NB4 (cell line): ENCODE measurements at regions not wholly inside any gene's neighbourhood (a gene's known extent, or its start where the extent isn't known, plus 50 kb on each side); places are given as distances from the start of the nearest gene placed in this dataset.

Experiments used
- DNase-seq: peaks from one replicate; pipeline ENCODE4 v3.0.0; 2010; ENCODE audit warnings: low read depth
- H3K4me3 ChIP-seq: one replicate; pipeline ENCODE4 v1.5.1; 2011; ENCODE audit warnings: mild to moderate bottlenecking, low read depth, low read length, moderate library complexity
- CTCF ChIP-seq: IDR thresholded peaks from one replicate; pipeline ENCODE4 v1.5.1; 2012; ENCODE audit warnings: low read depth, low read length
- MAX ChIP-seq: IDR thresholded peaks from 2 replicates; pipeline ENCODE4 v1.6.1; 2011; ENCODE audit warnings: low read depth, low read length
- MYC ChIP-seq: IDR thresholded peaks from 2 replicates; pipeline ENCODE4 v1.6.1; 2011; ENCODE audit warnings: low read depth, low read length
- POLR2A ChIP-seq: IDR thresholded peaks from 2 replicates; pipeline ENCODE4 v1.6.1; 2011; ENCODE audit warnings: mild to moderate bottlenecking; ENCODE audit not compliant: insufficient read length; ENCODE audit errors: extremely low read depth

GRCh38 chr2:5548991-5549715 is 143.0 kb upstream of the SOX11 start:
- DNase-seq, result no peak
- TF ChIP-seq POLR2A (no peak), CTCF (no peak), MYC (no peak)

GRCh38 chr2:5549771-5550170 is 142.4 kb upstream of the SOX11 start:
- no peak for DNase-seq
- H3K4me3 ChIP-seq, result no peak overlapping the region
- TF ChIP-seq MYC, result no peak
- TF ChIP-seq POLR2A, result no peak
- TF ChIP-seq MAX, result no peak
- no peak for TF ChIP-seq CTCF

More at GRCh38 chr2:5548991-5549715, 143.0 kb upstream of the SOX11 start:
- H3K4me3 ChIP-seq, result no peak overlapping the region

DNA sequence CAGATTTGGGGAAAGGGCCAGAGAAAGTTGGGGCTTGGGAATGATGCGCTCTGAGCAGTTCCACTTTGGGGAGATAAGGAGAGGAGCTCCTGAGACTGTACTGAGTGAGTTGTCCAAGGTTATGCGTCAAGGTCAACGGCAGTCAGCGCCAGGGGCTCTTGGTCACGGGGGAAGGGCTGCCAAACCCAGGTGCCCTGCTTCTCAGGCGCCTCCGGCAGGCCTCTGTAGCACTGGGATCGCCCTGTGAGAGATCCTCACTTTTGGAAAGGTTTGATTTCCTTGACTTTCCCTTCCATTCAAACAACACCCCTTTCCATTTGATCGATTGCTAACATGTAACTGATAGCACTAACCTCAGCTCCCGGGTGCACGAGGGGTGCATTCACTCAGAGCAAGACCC is 136.5 kb upstream of the SOX11 start:
- TF ChIP-seq CTCF (no peak), MYC (no peak), MAX (no peak), POLR2A (no peak)
- H3K4me3 ChIP-seq, result no peak overlapping the region
- DNase-seq, result no peak

GRCh38 chr2:5561006-5561405 is 131.2 kb upstream of the SOX11 start:
- TF ChIP-seq MAX (no peak), POLR2A (no peak), MYC (no peak), CTCF (no peak)
- no peak overlapping the region for H3K4me3 ChIP-seq
- DNase-seq, result no peak

- no peak overlapping the region for H3K4me3 ChIP-seq
- DNase-seq, result no peak
- TF ChIP-seq POLR2A, result no peak
- no peak for TF ChIP-seq CTCF
- no peak for TF ChIP-seq MAX
Observed at GRCh38 chr2:5562426-5562825, 129.8 kb upstream of the SOX11 start.

GRCh38 chr2:5562865-5563264 is 129.3 kb upstream of the SOX11 start:
- no peak overlapping the region for H3K4me3 ChIP-seq
- DNase-seq, result no peak

More at GRCh38 chr2:5562865-5563264, 129.3 kb upstream of the SOX11 start:
- TF ChIP-seq CTCF, result no peak
- TF ChIP-seq POLR2A, result no peak
- TF ChIP-seq MYC, result no peak
